ENCODE measurements at regions not wholly inside any gene's neighbourhood (a gene's known extent, or its start where the extent isn't known, plus 50 kb on each side); places are given as distances from the start of the nearest gene placed in this dataset.

DNA sequence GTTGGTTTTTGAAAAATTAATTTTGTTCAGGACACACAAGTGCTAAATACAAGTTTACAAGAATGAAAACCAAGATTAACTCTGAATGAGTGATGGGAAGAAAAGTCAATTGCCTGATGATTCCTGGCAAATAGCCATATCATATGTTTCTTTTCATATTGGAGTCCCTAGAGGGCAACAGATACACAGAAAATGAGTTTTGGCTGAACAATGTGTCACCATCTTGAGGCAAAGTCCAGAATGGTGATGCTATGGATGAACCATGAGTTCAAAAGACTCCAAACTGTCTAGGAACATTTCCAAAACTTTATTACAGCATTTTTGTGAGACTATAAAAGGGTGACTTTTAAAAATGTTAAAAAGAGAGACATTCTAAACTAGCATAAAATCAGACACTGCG is 382.9 kb downstream of the TMEM161B start:
- intact Hi-C loops (cut with micrococcal nuclease): no loop called here
- H3K27me3 Mint-ChIP-seq: no peaks in the 10 kb centered on the region
- Histone ChIP-seq H4K20me1 (ENCODE audit: control insufficient read depth, insufficient read depth, low read length, poor library complexity, severe bottlenecking) (no peaks in the 10 kb centered on the region), H3K36me3 (replicated peaks in 1 of 2; ENCODE audit: control extremely low read depth in 1 of 2, control insufficient read depth in 1 of 2, extremely low read depth in 1 of 2, insufficient read depth in 2 of 2, low read length in 1 of 2) (no peaks in the 10 kb centered on the region), H3K27me3 (replicated peaks in 1 of 4; ENCODE audit: control extremely low read depth in 1 of 4, control insufficient read depth in 3 of 4, insufficient read depth in 4 of 4, low read length in 3 of 4) (no peaks in the 10 kb centered on the region), H3K79me2 (ENCODE audit: control insufficient read depth, insufficient read depth, low read length) (no peaks in the 10 kb centered on the region), H3K9me3 (ENCODE audit: control extremely low read depth in 1 of 3, control insufficient read depth in 2 of 3, insufficient read depth in 1 of 3, low read length in 2 of 3) (peaks cover 0 to 2% (median 0%) of the 10 kb centered on the region in 3 donors), H2AFZ (ENCODE audit: insufficient read depth, low read depth, low read length, poor library complexity, severe bottlenecking) (no peak overlapping the region), H3K4me3 (ENCODE audit: control extremely low read depth in 1 of 5, extremely low read depth in 1 of 5, insufficient read depth in 1 of 5, low read depth in 2 of 5, low read length in 4 of 5) (no peak overlapping the region), H3K27ac (ENCODE audit: low read length in 2 of 2) (no peak overlapping the region), H3K9ac (ENCODE audit: low read length) (no peak overlapping the region), H3K4me2 (replicated peaks; ENCODE audit: low read depth, low read length, poor library complexity, severe bottlenecking) (no peak overlapping the region), H3K4me1 (ENCODE audit: control insufficient read depth in 2 of 2, insufficient read depth in 2 of 2, low read length in 2 of 2) (no peaks in the 10 kb centered on the region)
- H3K4me1 Mint-ChIP-seq: no peaks in the 10 kb centered on the region
- ChIA-PET CTCF (no interaction called here), POLR2A (no interaction called here)
- H3K9me3 Mint-ChIP-seq (ENCODE audit: insufficient read depth): peaks cover 4% of the 10 kb centered on the region
- no peak overlapping the region for H3K27ac Mint-ChIP-seq
- WGBS (ENCODE audit: insufficient coverage): no CpG with 5 or more reads among the region's 1 CpG
- TF ChIP-seq EZH2 (IDR thresholded peaks at IDR 0.05; ENCODE audit: borderline replicate concordance, insufficient read depth, low read depth, low read length, poor library complexity, severe bottlenecking): no peak
- TF ChIP-seq, protein P1, sequence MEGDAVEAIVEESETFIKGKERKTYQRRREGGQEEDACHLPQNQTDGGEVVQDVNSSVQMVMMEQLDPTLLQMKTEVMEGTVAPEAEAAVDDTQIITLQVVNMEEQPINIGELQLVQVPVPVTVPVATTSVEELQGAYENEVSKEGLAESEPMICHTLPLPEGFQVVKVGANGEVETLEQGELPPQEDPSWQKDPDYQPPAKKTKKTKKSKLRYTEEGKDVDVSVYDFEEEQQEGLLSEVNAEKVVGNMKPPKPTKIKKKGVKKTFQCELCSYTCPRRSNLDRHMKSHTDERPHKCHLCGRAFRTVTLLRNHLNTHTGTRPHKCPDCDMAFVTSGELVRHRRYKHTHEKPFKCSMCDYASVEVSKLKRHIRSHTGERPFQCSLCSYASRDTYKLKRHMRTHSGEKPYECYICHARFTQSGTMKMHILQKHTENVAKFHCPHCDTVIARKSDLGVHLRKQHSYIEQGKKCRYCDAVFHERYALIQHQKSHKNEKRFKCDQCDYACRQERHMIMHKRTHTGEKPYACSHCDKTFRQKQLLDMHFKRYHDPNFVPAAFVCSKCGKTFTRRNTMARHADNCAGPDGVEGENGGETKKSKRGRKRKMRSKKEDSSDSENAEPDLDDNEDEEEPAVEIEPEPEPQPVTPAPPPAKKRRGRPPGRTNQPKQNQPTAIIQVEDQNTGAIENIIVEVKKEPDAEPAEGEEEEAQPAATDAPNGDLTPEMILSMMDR (IDR thresholded peaks at IDR 0.05): no peak
- no peak for ATAC-seq (ENCODE audit: low read depth)
- no peak overlapping the region for H3K4me3 Mint-ChIP-seq
- DNase-seq: no peak

DNA sequence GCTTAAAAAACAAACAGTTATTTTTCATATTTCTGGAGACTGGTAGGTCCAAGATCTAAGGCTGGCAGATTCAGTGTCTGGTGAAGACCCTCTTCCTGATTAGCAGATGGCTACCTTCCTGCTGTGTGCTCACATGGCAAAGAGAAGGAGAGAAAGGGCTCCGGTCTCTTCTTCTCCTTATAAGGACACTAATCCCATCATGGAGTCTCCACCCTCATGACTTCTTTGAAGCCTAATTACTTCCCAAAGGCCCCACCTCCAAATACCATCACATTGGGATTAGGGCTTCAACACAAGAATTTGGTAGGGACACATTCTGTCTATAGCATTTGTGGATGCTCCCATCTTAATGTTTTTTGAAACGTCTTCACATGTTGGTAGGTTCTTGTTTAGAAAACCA is 391.1 kb downstream of the TMEM161B start:
- Histone ChIP-seq H3K27me3 (replicated peaks in 1 of 4; ENCODE audit: control extremely low read depth in 1 of 4, control insufficient read depth in 3 of 4, insufficient read depth in 4 of 4, low read length in 3 of 4) (no peaks in the 10 kb centered on the region), H3K9me3 (ENCODE audit: control extremely low read depth in 1 of 3, control insufficient read depth in 2 of 3, insufficient read depth in 1 of 3, low read length in 2 of 3) (peaks cover 0 to 2% (median 0%) of the 10 kb centered on the region in 3 donors), H3K27ac (ENCODE audit: low read length in 2 of 2) (no peak overlapping the region), H3K4me2 (replicated peaks; ENCODE audit: low read depth, low read length, poor library complexity, severe bottlenecking) (no peak overlapping the region), H3K36me3 (replicated peaks in 1 of 2; ENCODE audit: control extremely low read depth in 1 of 2, control insufficient read depth in 1 of 2, extremely low read depth in 1 of 2, insufficient read depth in 2 of 2, low read length in 1 of 2) (no peaks in the 10 kb centered on the region), H3K4me1 (ENCODE audit: control insufficient read depth in 2 of 2, insufficient read depth in 2 of 2, low read length in 2 of 2) (no peaks in the 10 kb centered on the region), H3K79me2 (ENCODE audit: control insufficient read depth, insufficient read depth, low read length) (no peaks in the 10 kb centered on the region), H2AFZ (ENCODE audit: insufficient read depth, low read depth, low read length, poor library complexity, severe bottlenecking) (no peak overlapping the region), H4K20me1 (ENCODE audit: control insufficient read depth, insufficient read depth, low read length, poor library complexity, severe bottlenecking) (no peaks in the 10 kb centered on the region), H3K4me3 (ENCODE audit: control extremely low read depth in 1 of 5, extremely low read depth in 1 of 5, insufficient read depth in 1 of 5, low read depth in 2 of 5, low read length in 4 of 5) (no peak overlapping the region), H3K9ac (ENCODE audit: low read length) (no peak overlapping the region)
- no peaks in the 10 kb centered on the region for H3K4me1 Mint-ChIP-seq
- no CpG with 5 or more reads among the region's 2 CpGs for WGBS (ENCODE audit: insufficient coverage)
- CTCF ChIA-PET: no interaction called here
- TF ChIP-seq, protein P1 (IDR thresholded peaks at IDR 0.05): no peak
- no peak for TF ChIP-seq EZH2 (IDR thresholded peaks at IDR 0.05; ENCODE audit: borderline replicate concordance, insufficient read depth, low read depth, low read length, poor library complexity, severe bottlenecking)
- DNase-seq (no peak), ATAC-seq (ENCODE audit: low read depth) (no peak)
- POLR2A ChIA-PET: no interaction called here
- intact Hi-C loops (cut with micrococcal nuclease): no loop called here
- H3K4me3 Mint-ChIP-seq: no peak overlapping the region
- no peaks in the 10 kb centered on the region for H3K27me3 Mint-ChIP-seq
- H3K9me3 Mint-ChIP-seq (ENCODE audit: insufficient read depth): peaks cover 11% of the 10 kb centered on the region
- H3K27ac Mint-ChIP-seq: no peak overlapping the region

All from B cell (primary cell).